Heart right ventricle (tissue), 16 donors: ENCODE measurements at regions not wholly inside any gene's neighbourhood (a gene's known extent, or its start where the extent isn't known, plus 50 kb on each side); places are given as distances from the start of the nearest gene placed in this dataset.

Source experiments
- ATAC-seq, 8 donors: fragments of 200-7000 bp; cut with Tn5 transposase; one replicate each; pipeline ENCODE4 v1.9.1; 2020; ENCODE audit warnings: mild to moderate bottlenecking in 8 of 8, moderate library complexity in 8 of 8, moderate number of reproducible peaks in 1 of 8
- DNase-seq, 2 donors: peaks; one replicate each; pipeline ENCODE4 v3.0.0-alpha.2; 2020
- H3K27ac ChIP-seq, 10 donors: fragments of 200-600 bp; sonication (generic) in 2 of 10; one replicate each; pipeline versions ENCODE4 v1.5.0 to v1.8.0; 2020 to 2022; ENCODE audit warnings: mild to moderate bottlenecking in 3 of 10
- H3K27me3 ChIP-seq, 7 donors: fragments of 200-600 bp; one replicate each; pipeline ENCODE4 v1.8.0; 2021 to 2022; ENCODE audit warnings: mild to moderate bottlenecking in 2 of 7
- H3K36me3 ChIP-seq, 9 donors: fragments of 200-600 bp; sonication (generic) in 1 of 9; one replicate each; pipeline versions ENCODE4 v1.5.0 to v1.8.0; 2020 to 2022; ENCODE audit warnings: mild to moderate bottlenecking in 2 of 9
- H3K4me1 ChIP-seq, 9 donors: fragments of 200-600 bp; sonication (generic) in 1 of 9; one replicate each; pipeline versions ENCODE4 v1.5.0 to v1.8.0; 2020 to 2022; ENCODE audit warnings: mild to moderate bottlenecking in 4 of 9
- H3K4me3 ChIP-seq, 10 donors: fragments of 200-600 bp; sonication (generic) in 2 of 10; one replicate each; pipeline versions ENCODE4 v1.5.0 to v1.8.0; 2020 to 2022; ENCODE audit warnings: mild to moderate bottlenecking in 7 of 10, moderate library complexity in 2 of 10
- H3K9me3 ChIP-seq, 11 donors: fragments of 200-600 bp in 10 of 11; sonication (generic) in 2 of 11; one replicate each; pipeline versions ENCODE4 v1.5.0 to v1.8.0; 2013 to 2022; ENCODE audit warnings: mild to moderate bottlenecking in 2 of 11, control low read depth in 1 of 11, moderate library complexity in 1 of 11
- CTCF ChIP-seq, 9 donors: fragments of 200-600 bp; sonication (generic) in 2 of 9; IDR thresholded peaks; one replicate each; pipeline versions ENCODE4 v1.5.0 to v1.8.0; 2021 to 2022; ENCODE audit warnings: antibody characterized with exemption in 9 of 9, mild to moderate bottlenecking in 5 of 9, moderate library complexity in 1 of 9
- WGBS, 2 donors: extraction: QIAGEN DNeasy Blood & Tissue Kit; methylation state at CpG; one replicate each; pipeline ENCODE4 v1.1.7; 2013; ENCODE audit warnings: inconsistent platforms in 1 of 2; 5-methylcytosine and 5-hydroxymethylcytosine counted together
- intact Hi-C, 10 donors: fragments of 100-400 bp; cut with DNase I; formaldehyde crosslinking; loops; one replicate each; pipeline versions ENCODE4 v1.11.1 to v1.14.2; 2022
- donor health status: Arrhythmogenic right ventricular cardiomyopathy.
- donor health status: ischemic (EF 13 %, LVEDD 7.1; RV severe dilation, severe dysfunction).
- donor health status: healthy with polysubstance abuse.
- donor health status: DM: no; HTN: yes; CAD: no.
- donor health status: DM: no; HTN: no; CAD: no.
- donor health status: ischemic (EF 25% LVEDD 6.9; RV normal size, moderate dysfunction).
- donor health status: ischemic (EF 25% LVEDD 5.7; RV mildly dilated, moderate dysfunction).
- donor health status: healthy.
- donor health status: DM: yes; HTN: yes; CAD: no.
- donor health status: Ischemic cardiomyopathy.
- donor health status: ischemic (EF 35%, LVEDD 5.7; RV mildly dilated, moderate dysfunction).
- donor health status: nonischemic (EF 11% LVEDD 7.7; RV severe dilation, severe dysfunction).
- donor health status: DM: yes; HTN: yes; CAD: no.
- donor health status: PGD.
- donor health status: ischemic (EF 29% LVEDD 5.4; RV normal size, mild dysfunction).
- donor health status: nonischemic (EF 23%, LVEDD 6.1; RV moderate dilation, normal function).

- no peak for DNase-seq
- peaks cover 0 to 30% (median 0%) of the 10 kb centered on the region in 7 donors for H3K27me3 ChIP-seq
- H3K4me3 ChIP-seq, result no peak overlapping the region
- ATAC-seq, result no peak
- peaks cover 0 to 14% (median 0%) of the 10 kb centered on the region in 11 donors for H3K9me3 ChIP-seq
- no peak for TF ChIP-seq CTCF (IDR thresholded peaks at IDR 0.05)
- no peaks in the 10 kb centered on the region for H3K36me3 ChIP-seq
- H3K27ac ChIP-seq, result no peak overlapping the region
- H3K4me1 ChIP-seq, result no peaks in the 10 kb centered on the region
- 78 to 85% methylated on average over 5 of the region's 5 CpGs for WGBS, 2 donors
- intact Hi-C loops, result no loop called here
Measured at GRCh38 chr6:90658497-90658896, 71.6 kb upstream of the MAP3K7 start.

- no peak for DNase-seq
- Histone ChIP-seq H3K36me3 (no peaks in the 10 kb centered on the region), H3K27me3 (peaks cover 0 to 33% (median 0%) of the 10 kb centered on the region in 7 donors), H3K4me1 (no peaks in the 10 kb centered on the region), H3K4me3 (no peak overlapping the region), H3K27ac (no peak overlapping the region), H3K9me3 (no peaks in the 10 kb centered on the region)
- intact Hi-C loops, result no loop called here
- no peak for TF ChIP-seq CTCF (IDR thresholded peaks at IDR 0.05)
- 27 to 29% methylated on average over 1 of the region's 1 CpG for WGBS, 2 donors
- ATAC-seq, result no peak
Measured at GRCh38 chr6:90656325-90656724, 69.5 kb upstream of the MAP3K7 start.

GRCh38 chr6:90654806-90655205 lies 67.9 kb upstream of the MAP3K7 start:
- no peaks in the 10 kb centered on the region for H3K9me3 ChIP-seq
- no peak overlapping the region for H3K4me3 ChIP-seq
- H3K27ac ChIP-seq, result no peak overlapping the region
- peaks cover 0 to 33% (median 0%) of the 10 kb centered on the region in 7 donors for H3K27me3 ChIP-seq
- ATAC-seq (no peak), DNase-seq (no peak)
- no peaks in the 10 kb centered on the region for H3K36me3 ChIP-seq
- no peaks in the 10 kb centered on the region for H3K4me1 ChIP-seq
- 87 to 92% methylated on average over 5 of the region's 5 CpGs for WGBS, 2 donors
- intact Hi-C loops, result no loop called here
- no peak for TF ChIP-seq CTCF (IDR thresholded peaks at IDR 0.05)

- Histone ChIP-seq H3K27ac (no peak overlapping the region), H3K4me3 (no peak overlapping the region), H3K4me1 (no peaks in the 10 kb centered on the region), H3K36me3 (no peaks in the 10 kb centered on the region), H3K27me3 (peaks cover 0 to 33% (median 0%) of the 10 kb centered on the region in 7 donors), H3K9me3 (no peaks in the 10 kb centered on the region)
- intact Hi-C loops, result no loop called here
- ATAC-seq (no peak), DNase-seq (no peak)
- WGBS, 2 donors, result 42 to 46% methylated on average over 8 of the region's 8 CpGs
- TF ChIP-seq CTCF (IDR thresholded peaks at IDR 0.05), result no peak
Measured at GRCh38 chr6:90654166-90654565, 67.3 kb upstream of the MAP3K7 start.
